Stomach (tissue), 8 donors: ENCODE measurements at regions not wholly inside any gene's neighbourhood (a gene's known extent, or its start where the extent isn't known, plus 50 kb on each side); places are given as distances from the start of the nearest gene placed in this dataset.

ENCODE experiments used
- DNase-seq, 2 donors: peaks; one replicate each; pipeline versions ENCODE4 v3.0.0 to v3.0.0-alpha.2; 2013 to 2019
- H3K27ac ChIP-seq, 5 donors: fragments of 200-600 bp in 4 of 5; sonication (generic) in 4 of 5; one replicate each; pipeline ENCODE4 v1.5.1; 2013 to 2019; ENCODE audit warnings: mild to moderate bottlenecking in 1 of 5, moderate library complexity in 1 of 5
- H3K27me3 ChIP-seq, 3 donors: fragments of 200-600 bp; sonication (generic); one replicate each; pipeline ENCODE4 v1.5.1; 2017 to 2019; ENCODE audit warnings: mixed run types in 1 of 3
- H3K36me3 ChIP-seq, 4 donors: fragments of 200-600 bp; sonication (generic); 1 replicate in 3 of 4; 2 replicates in 1 of 4; pipeline ENCODE4 v1.5.1; 2016 to 2019
- H3K4me1 ChIP-seq, 4 donors: fragments of 200-600 bp; sonication (generic); one replicate each; pipeline ENCODE4 v1.5.1; 2016 to 2019
- H3K4me3 ChIP-seq, 4 donors: fragments of 200-600 bp; sonication (generic) in 3 of 4; one replicate each; pipeline ENCODE4 v1.5.1; 2016 to 2019; ENCODE audit warnings: mild to moderate bottlenecking in 1 of 4
- H3K9me3 ChIP-seq, 4 donors: fragments of 200-600 bp; sonication (generic); one replicate each; pipeline ENCODE4 v1.5.1; 2016 to 2019
- EP300 ChIP-seq: sonication (generic); formaldehyde crosslinking; IDR thresholded peaks from one replicate; pipeline ENCODE4 v1.6.1; 2017; ENCODE audit warnings: antibody characterized with exemption
- POLR2A ChIP-seq, 4 donors: fragments of 450-650 bp; IDR thresholded peaks; one replicate each; pipeline ENCODE4 v1.6.1; 2016; ENCODE audit warnings: antibody characterized with exemption in 4 of 4, control low read depth in 2 of 4, mild to moderate bottlenecking in 1 of 4, moderate library complexity in 1 of 4
- POLR2AphosphoS5 ChIP-seq, 3 donors: sonication (generic); formaldehyde crosslinking; IDR thresholded peaks; one replicate each; pipeline ENCODE4 v1.6.1; 2016; ENCODE audit warnings: antibody characterized with exemption in 3 of 3
- WGBS, 5 donors: extraction: QIAGEN DNeasy Blood & Tissue Kit in 3 of 5; methylation state at CpG; one replicate each; pipeline versions ENCODE4 v1.1.5 to v1.1.7; 2013 to 2018; 5-methylcytosine and 5-hydroxymethylcytosine counted together
- intact Hi-C: fragments of 100-400 bp; cut with DNase I; formaldehyde crosslinking; loops from one replicate; pipeline ENCODE4 v1.15.1; 2023; ENCODE audit warnings: low total_unique reads
- TF ChIP-seq, protein P1 (sequence below), 7 experiments: fragments of 450-650 bp in 4 of 7; fragments of 200-600 bp in 3 of 7; sonication (generic) in 3 of 7; IDR thresholded peaks; one replicate each; pipeline ENCODE4 v1.5.1; 2016 to 2019; ENCODE audit warnings: antibody characterized with exemption in 7 of 7, control low read depth in 2 of 7, mild to moderate bottlenecking in 1 of 7
- donor health status: healthy with polysubstance abuse.
- donor health status: Bipolar disorder and iron deficiency.
- donor health status: healthy.

DNA sequence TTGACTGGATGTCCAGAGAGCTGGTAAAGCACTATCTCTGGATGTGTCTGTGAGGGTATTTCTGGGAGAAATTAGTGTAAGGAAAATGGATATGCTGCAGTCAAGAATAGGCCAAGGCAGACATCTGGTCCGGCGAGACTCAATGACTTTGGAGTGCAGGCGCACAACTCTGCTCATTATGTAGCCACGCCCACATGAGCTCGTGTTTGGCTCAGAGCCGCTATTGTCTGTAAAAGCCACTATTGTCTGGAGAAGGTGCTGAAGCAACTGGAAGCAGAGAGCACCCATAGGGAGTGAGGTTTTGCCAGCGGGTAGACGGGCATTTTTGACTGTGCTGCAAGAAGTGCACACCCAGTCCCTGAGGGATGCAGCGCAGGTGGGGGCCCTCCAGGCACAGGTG is 305.0 kb upstream of the POU3F2 start:
- no peak overlapping the region for H3K4me3 ChIP-seq
- H3K36me3 ChIP-seq = no peaks in the 10 kb centered on the region
- 91 to 94% (median 92%) methylated on average over 6 to 9 of the region's 9 CpGs for WGBS, 5 donors
- peaks cover 0 to 4% (median 0%) of the 10 kb centered on the region in 4 donors for H3K9me3 ChIP-seq
- intact Hi-C loops = no loop called here
- H3K4me1 ChIP-seq = no peaks in the 10 kb centered on the region
- no peak for DNase-seq
- TF ChIP-seq EP300 = no peak
- no peak for TF ChIP-seq POLR2AphosphoS5 (IDR thresholded peaks at IDR 0.05)
- TF ChIP-seq, protein P1, sequence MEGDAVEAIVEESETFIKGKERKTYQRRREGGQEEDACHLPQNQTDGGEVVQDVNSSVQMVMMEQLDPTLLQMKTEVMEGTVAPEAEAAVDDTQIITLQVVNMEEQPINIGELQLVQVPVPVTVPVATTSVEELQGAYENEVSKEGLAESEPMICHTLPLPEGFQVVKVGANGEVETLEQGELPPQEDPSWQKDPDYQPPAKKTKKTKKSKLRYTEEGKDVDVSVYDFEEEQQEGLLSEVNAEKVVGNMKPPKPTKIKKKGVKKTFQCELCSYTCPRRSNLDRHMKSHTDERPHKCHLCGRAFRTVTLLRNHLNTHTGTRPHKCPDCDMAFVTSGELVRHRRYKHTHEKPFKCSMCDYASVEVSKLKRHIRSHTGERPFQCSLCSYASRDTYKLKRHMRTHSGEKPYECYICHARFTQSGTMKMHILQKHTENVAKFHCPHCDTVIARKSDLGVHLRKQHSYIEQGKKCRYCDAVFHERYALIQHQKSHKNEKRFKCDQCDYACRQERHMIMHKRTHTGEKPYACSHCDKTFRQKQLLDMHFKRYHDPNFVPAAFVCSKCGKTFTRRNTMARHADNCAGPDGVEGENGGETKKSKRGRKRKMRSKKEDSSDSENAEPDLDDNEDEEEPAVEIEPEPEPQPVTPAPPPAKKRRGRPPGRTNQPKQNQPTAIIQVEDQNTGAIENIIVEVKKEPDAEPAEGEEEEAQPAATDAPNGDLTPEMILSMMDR (IDR thresholded peaks at IDR 0.05) = no peak
- TF ChIP-seq POLR2A (IDR thresholded peaks at IDR 0.05) = no peak
- H3K27ac ChIP-seq = no peak overlapping the region
- H3K27me3 ChIP-seq = no peaks in the 10 kb centered on the region

DNA sequence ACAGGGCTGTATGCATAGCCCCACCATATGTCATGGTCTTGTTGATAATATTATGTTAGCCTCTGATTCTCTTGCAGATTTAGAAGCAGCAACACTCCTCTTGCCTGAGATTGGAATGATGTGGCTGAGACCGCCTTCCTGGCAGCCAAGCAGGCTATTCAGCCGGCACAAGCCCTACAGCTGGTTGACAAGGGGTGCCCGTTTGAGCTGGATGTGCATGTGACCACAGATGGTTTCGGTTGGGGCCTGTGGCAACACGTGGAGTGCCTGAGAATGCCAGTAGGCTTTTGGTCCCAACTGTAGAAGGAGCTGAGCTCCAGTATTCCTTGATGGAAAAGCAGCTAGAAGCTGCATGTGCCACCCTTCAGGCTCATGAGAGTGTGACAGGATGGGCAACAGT is 303.6 kb upstream of the POU3F2 start:
- Histone ChIP-seq H3K27me3 (no peaks in the 10 kb centered on the region), H3K27ac (no peak overlapping the region), H3K36me3 (no peaks in the 10 kb centered on the region), H3K4me1 (no peaks in the 10 kb centered on the region), H3K9me3 (peaks cover 0 to 4% (median 0%) of the 10 kb centered on the region in 4 donors), H3K4me3 (no peak overlapping the region)
- TF ChIP-seq EP300 (no peak), POLR2A (IDR thresholded peaks at IDR 0.05) (no peak), POLR2AphosphoS5 (IDR thresholded peaks at IDR 0.05) (no peak)
- TF ChIP-seq, protein P1 (IDR thresholded peaks at IDR 0.05) = no peak
- intact Hi-C loops = no loop called here
- DNase-seq = no peak
- WGBS, 5 donors = 73 to 80% (median 75%) methylated on average over 5 of the region's 5 CpGs; no CpG with 5 or more reads in 1 of the 5 donors

DNA sequence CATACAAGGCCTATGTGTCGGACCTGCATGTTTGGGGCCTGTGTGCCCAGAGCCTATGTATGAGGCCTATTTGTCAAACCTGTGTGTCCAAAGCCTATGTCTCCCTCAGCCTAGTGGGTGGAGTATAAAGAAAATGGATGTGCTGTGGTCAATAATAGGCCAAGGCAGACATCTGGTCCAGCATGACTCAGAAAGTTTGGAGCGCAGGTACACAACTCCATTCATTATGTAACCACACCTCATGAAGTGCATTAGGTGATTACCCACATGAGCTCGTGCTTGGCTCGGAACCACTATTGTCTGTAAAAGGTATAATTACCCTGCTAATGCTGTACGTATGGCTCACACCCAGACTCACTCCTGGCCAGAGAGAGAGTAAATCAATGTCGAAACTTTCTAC is 302.4 kb upstream of the POU3F2 start:
- intact Hi-C loops = no loop called here
- WGBS, 5 donors = 87 to 94% (median 90%) methylated on average over 6 of the region's 6 CpGs

DNA sequence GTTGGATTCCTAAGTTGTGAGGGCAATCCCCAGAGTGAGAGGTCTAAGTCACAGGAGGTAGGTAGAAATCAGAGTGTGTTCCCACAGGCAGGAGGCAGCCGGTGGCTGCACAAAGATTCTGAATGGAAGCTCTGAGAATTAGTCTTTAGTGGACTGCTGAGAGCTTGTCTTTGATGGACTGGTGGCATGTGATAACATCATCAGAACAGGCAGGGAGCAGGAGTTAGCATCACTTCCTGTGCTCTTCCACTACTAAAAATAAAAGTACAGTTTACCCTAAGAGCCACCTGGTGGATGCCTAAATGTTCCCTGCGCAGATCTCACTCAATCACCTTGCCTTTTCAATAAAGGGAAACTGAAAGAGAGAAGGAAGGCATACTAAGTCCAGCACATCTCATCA is 294.6 kb upstream of the POU3F2 start:
- no peak overlapping the region for H3K4me3 ChIP-seq
- TF ChIP-seq POLR2AphosphoS5 (IDR thresholded peaks at IDR 0.05) (no peak), EP300 (no peak), POLR2A (IDR thresholded peaks at IDR 0.05) (no peak)
- TF ChIP-seq, protein P1 (IDR thresholded peaks at IDR 0.05) = no peak
- DNase-seq = no peak
- WGBS, 5 donors = 64 to 84% (median 80%) methylated on average over 2 of the region's 2 CpGs
- no peak overlapping the region for H3K27ac ChIP-seq
- no peaks in the 10 kb centered on the region for H3K9me3 ChIP-seq
- H3K36me3 ChIP-seq = no peaks in the 10 kb centered on the region
- intact Hi-C loops = no loop called here
- no peaks in the 10 kb centered on the region for H3K27me3 ChIP-seq
- H3K4me1 ChIP-seq = no peaks in the 10 kb centered on the region

More for the DNA sequence above, 302.4 kb upstream of the POU3F2 start:
- peaks cover 0 to 4% (median 0%) of the 10 kb centered on the region in 4 donors for H3K9me3 ChIP-seq
- no peaks in the 10 kb centered on the region for H3K36me3 ChIP-seq
- H3K27ac ChIP-seq = no peak overlapping the region
- TF ChIP-seq POLR2A (IDR thresholded peaks at IDR 0.05) = no peak
- TF ChIP-seq POLR2AphosphoS5 (IDR thresholded peaks at IDR 0.05) = no peak
- TF ChIP-seq, protein P1 (IDR thresholded peaks at IDR 0.05) = no peak
- no peak for TF ChIP-seq EP300
- no peak overlapping the region for H3K4me3 ChIP-seq
- no peaks in the 10 kb centered on the region for H3K4me1 ChIP-seq
- no peak for DNase-seq
- H3K27me3 ChIP-seq = no peaks in the 10 kb centered on the region
